Uterus (tissue), 2 donors: ENCODE measurements at regions not wholly inside any gene's neighbourhood (a gene's known extent, or its start where the extent isn't known, plus 50 kb on each side); places are given as distances from the start of the nearest gene placed in this dataset.

Experiments
- POLR2A ChIP-seq, 2 donors: fragments of 450-650 bp; IDR thresholded peaks; one replicate each; pipeline ENCODE4 v1.6.1; 2016; ENCODE audit warnings: antibody characterized with exemption in 2 of 2, mild to moderate bottlenecking in 1 of 2, moderate library complexity in 1 of 2
- TF ChIP-seq, protein P1 (sequence below), 4 experiments: fragments of 200-600 bp in 2 of 4; fragments of 450-650 bp in 2 of 4; sonication (generic) in 2 of 4; IDR thresholded peaks; one replicate each; pipeline ENCODE4 v1.5.1; 2016 to 2019; ENCODE audit warnings: antibody characterized with exemption in 4 of 4, mild to moderate bottlenecking in 2 of 4, moderate library complexity in 1 of 4

GRCh38 chr18:75544051-75544481, 116.6 kb upstream of the SMIM21 start:
- TF ChIP-seq POLR2A (IDR thresholded peaks at IDR 0.05): no peak
- TF ChIP-seq, protein P1, sequence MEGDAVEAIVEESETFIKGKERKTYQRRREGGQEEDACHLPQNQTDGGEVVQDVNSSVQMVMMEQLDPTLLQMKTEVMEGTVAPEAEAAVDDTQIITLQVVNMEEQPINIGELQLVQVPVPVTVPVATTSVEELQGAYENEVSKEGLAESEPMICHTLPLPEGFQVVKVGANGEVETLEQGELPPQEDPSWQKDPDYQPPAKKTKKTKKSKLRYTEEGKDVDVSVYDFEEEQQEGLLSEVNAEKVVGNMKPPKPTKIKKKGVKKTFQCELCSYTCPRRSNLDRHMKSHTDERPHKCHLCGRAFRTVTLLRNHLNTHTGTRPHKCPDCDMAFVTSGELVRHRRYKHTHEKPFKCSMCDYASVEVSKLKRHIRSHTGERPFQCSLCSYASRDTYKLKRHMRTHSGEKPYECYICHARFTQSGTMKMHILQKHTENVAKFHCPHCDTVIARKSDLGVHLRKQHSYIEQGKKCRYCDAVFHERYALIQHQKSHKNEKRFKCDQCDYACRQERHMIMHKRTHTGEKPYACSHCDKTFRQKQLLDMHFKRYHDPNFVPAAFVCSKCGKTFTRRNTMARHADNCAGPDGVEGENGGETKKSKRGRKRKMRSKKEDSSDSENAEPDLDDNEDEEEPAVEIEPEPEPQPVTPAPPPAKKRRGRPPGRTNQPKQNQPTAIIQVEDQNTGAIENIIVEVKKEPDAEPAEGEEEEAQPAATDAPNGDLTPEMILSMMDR (IDR thresholded peaks at IDR 0.05): no peak
